ENCODE measurements at regions not wholly inside any gene's neighbourhood (a gene's known extent, or its start where the extent isn't known, plus 50 kb on each side); places are given as distances from the start of the nearest gene placed in this dataset.

DNA sequence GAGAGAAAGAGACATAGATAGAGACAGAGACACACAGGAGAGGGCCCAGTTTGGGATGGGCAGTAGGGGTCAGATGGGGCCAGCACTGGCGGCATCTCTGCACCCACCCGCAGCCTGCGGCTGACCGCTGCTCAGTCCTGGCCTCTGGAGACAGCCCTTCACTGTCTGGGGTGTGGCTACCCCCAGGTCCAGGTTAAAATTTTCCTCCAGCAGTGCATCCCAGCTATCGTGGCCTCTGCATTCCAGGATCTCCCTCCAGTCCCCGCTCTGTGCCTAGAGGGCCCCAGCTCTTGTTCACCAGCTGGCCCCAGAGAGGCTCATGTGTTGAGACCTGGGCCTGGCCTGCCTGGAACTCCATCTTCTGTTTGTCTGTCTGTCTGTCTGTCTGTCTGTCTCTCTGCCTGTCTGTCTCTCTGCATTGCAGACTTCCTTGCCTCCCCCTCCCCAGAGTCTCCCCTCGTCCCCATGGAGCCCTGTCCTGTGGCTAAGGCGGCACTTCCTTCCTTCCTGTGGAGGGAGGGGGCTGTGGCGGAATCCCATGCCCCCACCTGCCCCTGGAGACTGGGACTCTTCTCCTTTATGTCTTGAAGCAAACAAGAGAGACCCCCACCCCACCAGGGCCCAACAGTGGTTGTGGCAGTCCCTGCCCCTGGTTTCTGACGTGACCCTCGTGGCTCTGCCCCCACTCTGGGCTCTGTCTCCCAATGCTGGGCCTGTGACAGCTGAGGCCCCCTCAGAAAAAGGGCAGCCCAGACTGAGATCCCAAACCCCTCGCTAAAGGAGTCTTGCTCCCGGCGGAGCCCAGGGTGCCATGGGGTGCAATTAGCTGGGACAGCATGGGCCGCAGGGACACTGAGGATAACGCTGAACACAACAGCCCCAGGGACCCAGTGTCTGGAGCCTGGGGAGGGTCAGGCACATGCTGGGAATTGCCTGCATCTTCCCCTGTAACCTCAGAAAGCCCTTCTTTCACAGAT is 241.8 kb downstream of the NPHP4 start:
- no peak for DNase-seq (ENCODE audit: low read depth, low spot score)

DNA sequence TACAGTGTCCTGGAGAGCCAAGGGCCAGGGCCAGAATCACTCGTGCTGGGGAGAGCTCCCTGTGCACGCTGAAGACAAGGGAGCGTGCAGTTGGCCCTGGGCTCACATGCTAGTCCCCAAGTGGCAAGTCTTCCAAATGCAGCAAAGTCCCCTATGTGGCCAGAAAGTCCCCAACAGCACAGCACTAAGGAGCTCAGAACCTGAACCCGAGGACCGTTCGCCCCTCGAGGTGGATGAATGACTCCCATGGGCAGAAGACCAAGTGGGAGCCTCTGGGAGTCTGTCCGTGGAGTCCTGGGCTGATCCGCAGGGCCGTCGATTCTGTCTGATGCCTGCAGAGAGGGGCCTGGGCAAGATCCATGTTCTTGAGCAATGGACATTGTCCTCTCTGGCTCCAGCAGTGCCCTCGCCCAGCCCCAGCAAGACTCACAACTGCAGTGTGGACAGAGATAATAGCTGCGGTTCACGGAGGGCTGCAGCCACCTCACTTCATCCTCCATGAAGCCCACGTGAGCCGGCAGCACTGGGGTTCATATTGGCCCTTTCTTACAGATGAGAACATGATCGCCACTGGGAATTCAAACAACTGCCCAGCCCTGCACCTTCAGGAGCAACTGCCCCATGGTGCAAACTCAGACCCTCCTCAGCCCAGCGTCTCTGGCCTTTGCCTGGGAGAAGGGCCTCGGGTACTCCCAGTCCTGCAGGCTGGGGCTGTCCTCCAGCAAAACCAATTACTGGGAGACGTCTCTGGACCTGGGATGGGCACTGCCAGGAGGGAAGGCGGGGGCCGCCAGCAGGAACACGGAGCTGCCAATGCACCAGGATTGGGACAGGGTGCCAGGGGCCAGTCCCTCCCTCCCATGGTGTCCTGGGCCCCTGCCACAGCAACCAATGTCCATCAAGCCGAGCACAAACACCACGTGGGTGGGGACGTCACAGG is 243.7 kb downstream of the NPHP4 start:
- no peak for DNase-seq (ENCODE audit: low read depth, low spot score)

DNA sequence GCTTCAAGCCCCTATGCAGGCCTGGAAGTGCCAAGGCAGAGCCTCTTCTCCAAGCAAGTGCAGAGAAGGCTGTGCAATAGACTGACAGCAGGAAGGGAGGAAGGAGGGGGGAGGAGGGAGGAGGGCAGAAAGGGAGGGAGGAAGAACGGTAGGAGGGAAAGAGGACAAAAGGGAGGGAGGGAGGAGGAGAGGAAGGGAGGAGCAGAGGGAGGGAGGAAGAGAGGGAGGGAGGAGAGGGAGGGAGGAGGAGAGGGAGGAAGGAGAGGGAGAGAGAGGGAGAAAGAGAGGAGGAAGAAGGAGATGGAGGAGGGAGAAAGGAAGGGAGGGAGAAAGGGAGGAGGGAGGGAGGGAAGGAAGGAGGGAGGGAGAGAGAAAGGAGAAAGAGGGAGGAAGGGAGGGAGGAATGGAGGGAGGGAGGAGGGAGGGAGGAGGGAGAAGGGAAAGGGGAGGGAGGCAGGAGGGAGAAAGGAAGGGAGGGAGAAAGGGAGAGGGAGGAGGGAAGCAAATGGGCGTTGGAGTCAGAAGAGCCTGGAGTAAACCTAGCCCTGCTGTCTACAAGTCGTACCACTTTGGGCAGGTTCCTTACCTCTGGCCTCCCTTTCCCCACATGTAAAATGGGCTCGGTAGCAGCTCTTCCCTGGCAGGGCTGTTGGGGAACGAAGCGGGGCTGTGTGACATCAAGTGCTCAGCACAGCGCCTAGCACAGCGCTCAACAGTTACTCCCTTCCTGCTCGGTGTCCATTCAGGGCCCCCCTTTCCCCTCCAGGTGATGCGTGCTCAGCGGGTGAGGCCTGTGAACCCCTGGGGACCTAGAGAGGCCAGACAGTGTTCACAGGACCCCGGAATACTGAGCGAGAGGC is 244.6 kb downstream of the NPHP4 start:
- no peak for DNase-seq (ENCODE audit: low read depth, low spot score)

DNA sequence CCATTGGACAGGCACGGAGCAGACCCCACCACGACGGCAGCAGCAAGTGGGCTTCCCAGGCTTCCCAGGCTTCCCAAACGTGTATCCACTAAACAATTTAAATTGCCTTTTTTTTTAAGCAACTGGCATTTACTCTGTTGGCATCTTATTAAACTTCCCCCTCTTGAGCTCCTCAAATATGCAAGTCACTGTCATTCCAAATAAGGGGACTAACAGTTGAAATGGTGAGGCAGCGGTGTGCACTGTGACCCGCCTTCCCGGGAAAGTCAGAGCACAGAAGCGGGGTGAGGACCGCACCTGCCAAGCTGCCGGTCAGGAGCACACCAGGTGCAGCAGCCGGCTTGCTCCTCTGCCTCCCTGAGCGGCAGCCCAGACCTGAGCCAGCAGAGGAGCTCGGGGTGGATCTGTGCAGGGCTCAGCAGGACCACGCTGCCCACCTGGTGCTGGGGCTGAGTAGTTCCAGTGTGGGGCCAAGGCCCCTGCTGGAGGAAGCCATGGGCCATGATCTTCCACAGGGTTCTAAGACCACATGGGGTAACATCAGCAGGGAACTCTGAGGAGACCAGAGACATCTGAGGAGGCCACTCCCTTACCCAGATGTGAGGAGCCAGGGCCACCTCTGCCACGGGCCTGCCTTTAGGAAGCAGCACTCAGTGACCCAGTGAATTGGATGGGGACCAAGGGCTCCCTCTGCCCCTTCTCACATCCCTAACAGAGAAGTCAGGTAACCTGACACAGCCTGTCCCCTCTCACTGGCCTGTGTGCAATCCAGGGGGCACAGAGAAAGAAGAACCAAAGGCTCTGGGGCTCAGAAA is 245.4 kb downstream of the NPHP4 start:
- no peak for DNase-seq (ENCODE audit: low read depth, low spot score)

DNA sequence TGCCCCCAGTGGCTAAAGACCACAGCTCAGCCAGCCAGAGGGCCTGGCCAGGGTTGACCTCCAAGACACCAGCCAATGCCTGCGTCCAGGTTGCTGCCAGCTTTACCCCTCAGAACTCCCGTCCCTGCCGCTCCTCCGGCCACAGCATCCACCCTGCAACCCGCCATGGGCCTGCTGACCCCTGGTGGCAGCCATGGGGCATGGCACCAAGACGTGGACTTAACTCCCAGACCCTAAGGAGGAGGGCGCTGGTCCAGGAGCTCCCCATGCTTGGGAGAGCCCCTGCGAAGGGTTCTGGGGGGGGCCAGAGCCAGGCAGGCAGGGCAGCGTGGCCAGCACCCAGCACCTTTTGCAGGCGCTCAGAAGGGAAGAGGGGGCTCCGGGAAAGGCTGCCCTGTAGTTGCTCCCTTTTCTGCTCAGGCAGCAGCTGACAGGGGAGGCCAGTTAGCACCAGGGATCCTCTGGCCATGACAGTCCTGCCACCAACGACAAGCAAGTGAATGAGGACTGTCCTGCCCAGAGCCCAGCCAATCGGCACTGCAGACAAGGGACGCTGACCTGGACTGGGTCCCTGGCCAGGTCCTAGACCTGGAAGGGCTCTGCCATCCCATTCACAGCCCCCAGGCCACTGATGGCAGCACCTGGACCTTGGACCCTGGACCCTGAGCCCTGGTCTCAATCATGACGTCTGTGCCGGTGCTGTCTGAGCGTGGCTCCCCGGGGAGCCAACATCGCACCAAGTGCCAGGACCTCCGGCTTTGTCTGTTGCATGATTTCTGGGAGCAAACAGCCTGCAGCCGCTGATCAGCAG is 246.2 kb downstream of the NPHP4 start:
- DNase-seq (ENCODE audit: low read depth, low spot score), result no peak

DNA sequence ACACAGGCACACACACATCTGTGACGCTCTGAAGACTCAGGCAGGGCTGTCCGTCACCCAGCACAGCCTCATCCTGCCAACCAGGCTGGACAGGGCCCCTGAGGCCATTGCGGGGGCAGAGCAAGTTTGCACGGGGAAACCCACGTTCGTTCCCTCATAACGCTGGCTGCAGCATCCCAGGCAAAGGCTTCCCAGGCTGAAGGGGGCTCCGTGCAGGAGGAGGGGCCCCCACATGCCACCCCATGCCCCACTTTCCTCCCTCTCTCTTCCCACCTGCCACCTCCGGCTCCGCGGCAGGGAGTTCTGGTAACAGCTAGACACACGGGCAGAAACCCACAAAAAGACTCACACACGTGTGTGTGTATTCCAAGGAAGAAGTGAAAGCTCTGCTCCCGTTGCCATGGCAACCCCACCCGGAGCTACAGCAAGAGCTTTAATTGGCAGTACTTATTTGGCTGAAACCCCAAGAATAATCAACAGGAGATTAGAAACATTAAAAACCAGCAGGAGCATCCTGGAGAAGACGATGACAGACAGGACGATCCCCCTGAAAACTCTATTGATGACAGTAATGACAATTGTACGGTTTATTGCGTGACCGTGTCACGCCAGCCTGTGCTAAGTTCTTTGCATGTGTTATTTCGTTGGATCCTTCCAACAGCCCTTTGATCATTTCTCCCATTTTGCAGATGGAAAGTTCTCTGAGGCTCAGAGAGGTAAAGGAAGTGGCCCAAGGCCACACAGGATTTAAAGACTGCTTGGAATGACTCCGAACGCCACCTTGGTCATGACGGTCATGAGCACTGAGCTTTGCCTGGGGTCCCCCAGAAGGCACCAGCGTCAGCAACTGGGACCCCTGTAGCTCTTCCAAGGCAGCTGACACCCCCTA is 247.1 kb downstream of the NPHP4 start:
- DNase-seq (ENCODE audit: low read depth, low spot score), result no peak

DNA sequence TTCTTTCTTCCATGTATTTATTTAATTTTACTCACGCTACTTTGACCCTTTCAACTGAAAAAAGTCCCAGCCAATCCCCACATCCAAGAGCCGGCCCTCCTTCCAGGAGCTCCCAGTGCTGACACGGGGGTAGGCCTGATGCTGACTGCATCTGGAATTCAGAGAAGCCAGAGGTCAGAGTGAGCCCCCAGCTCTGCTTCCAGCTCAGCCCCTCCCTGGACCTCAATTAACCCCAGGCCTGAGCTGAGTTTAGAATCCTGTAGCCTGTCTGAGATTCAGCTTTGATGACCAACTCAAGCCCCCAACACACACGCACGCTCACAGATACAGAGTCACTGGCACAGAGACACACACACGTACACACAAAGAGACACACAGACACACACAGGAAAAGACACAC is 247.9 kb downstream of the NPHP4 start:
- no peak for DNase-seq (ENCODE audit: low read depth, low spot score)

DNA sequence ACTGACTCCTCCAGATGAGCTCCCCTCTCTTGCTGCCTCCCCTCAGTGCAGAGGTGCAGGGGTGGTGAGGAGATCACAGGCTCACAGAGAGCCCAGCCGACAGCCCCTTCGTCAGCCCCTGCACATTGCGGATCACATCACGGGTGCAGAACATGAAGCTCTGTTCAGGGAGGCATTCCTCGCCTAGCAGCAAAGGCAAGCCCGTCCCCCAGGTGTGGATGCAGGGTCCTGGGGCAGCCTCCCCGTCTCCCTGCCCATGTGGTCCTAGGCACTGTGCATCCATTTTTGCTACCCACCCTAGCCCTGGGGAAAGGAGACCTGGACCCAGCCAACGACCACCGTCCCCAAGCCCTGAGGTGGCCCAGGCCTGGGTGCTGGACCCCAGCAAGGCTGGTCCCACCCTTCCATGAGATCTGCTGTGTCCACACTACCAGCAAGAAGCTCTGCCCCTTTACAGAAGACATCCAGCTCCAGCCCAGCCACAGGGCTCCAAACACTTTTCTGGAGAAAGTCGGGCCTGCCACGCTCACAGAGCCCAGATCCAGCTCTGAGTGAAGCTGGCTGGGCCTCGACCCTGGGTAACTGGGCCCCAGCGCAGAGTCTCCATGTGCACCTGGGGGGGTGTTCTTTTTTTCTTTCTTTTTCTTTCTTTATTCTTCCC is 248.7 kb downstream of the NPHP4 start:
- DNase-seq (ENCODE audit: low read depth, low spot score), result no peak

DNA sequence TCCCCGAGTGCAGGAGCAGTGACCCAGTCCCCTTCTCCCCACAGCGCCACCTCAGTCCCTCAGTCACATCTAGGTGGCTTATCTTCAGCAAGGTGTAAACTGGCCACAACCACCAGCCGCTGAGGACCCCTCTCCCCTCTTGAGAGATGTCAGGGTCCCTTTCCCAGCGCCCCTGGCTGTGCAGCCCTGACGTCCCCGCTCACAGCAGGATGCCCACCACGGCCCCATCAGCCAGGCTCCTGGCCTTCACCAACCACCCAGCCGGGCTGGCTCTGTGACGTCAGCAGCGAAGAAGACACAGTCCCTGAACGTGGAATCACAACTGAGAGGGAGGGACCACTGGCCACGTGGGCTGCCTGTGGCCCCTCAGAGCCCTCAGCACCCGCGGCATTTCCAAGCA is 249.4 kb downstream of the NPHP4 start:
- DNase-seq (ENCODE audit: low read depth, low spot score), result no peak

DNA sequence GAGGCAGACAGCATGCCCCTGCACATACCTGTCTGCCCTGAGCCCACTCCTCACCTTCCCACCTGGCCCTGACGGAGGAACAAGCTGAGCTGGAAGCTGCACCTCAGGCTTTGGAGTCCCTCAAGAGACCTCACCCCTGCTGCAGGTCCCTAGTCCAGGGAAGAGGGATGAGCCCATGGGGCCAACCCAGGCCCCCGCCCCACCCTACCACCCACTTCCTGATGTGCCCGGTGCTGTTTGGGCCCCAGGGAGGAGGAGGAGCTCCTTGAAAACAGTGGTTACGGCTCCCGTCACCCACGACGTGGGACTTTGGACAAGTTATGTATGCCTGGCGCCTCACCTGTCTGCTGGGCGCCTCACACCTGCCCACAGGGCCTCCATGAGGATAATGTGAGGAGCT is 250.2 kb downstream of the NPHP4 start:
- DNase-seq (ENCODE audit: low read depth, low spot score), result no peak

DNA sequence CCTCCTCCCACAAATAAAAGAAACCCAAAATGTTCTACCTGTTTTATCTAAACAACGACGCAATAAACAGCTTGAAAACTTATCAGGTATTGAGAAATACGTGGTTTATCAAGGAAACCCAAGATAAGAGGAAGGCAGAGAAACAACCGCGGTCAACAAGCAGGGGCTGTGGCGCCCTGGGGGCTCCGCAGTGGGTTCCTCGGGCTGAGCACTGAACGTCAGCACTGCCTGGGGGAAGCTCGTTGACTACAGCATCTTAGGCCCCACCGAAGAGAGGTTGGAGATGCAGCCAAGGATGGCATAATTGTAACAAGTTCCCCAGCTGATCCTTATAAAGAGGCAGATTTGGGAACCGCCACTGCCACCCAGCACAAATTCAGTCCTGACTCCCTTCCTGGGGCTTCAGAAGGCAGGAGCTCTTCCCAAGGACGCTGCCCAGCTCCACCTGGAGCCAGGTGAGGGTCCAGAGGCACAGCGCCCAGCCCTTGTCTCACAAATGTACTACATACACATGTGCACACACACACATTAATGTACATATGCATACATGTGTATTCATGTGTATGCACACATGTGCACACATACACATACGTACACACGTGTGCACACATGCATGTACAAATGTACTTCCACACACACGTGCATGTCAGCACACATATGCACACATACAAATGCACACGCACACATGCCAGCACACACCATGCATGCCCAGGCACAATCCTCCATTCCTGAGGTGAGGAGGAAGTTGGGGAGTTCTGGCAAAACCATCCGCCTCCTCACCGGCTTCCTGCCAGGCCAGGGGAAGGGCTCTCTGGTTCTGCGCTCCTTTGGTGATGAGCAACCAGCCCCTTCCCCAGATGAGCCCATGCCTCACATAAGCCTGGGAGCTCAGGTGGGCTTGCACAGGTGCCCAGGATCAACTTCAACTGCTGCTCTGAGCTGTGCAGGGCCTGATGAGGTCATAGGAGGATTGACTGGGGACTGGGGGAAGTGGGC is 251.1 kb downstream of the NPHP4 start:
- no peak for DNase-seq (ENCODE audit: low read depth, low spot score)

DNA sequence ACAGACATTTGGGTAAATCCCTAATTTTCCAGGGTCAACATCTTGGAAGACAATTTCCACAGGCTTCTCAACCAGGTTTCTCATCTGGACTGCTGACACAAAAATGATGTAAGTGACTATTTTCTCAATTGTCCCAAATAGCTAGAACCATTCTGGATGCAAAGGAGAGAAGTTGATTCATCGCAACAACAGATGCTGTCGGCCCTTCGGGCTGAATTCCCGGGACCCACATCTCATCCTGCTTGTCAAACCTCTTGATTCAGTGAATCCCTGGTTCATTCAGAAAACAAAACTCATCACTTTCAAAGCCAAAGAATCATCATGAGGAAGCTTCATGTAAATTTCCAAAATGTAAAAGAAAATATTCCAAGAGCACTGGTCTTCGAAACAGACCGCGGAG is 251.8 kb downstream of the NPHP4 start:
- DNase-seq (ENCODE audit: low read depth, low spot score), result no peak

DNA sequence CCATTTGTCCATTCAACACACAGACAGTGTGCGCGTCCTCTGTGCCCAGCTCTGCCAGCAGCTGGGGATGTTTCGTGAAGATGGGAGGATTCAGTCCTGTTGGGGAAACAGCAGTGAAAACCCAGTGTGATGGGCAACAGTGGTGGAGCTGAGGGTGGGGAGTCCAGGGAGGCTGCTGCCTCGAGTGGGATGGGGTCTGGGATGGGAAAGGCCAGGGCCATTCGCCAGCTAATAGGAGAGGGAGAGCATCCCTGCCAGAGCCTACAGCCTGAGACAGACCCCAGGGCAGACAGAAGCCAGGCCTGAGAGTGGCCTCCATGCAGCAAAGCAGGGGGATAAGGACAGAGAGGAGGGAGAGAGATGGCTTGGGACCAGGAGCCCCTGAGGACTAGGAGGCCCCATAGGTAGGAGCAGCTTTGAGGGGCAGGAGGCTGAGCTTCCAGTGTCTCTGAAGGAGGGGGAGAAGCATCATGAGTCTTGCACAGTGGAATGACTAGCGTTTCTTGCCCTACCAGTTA is 252.6 kb downstream of the NPHP4 start:
- no peak for DNase-seq (ENCODE audit: low read depth, low spot score)

DNA sequence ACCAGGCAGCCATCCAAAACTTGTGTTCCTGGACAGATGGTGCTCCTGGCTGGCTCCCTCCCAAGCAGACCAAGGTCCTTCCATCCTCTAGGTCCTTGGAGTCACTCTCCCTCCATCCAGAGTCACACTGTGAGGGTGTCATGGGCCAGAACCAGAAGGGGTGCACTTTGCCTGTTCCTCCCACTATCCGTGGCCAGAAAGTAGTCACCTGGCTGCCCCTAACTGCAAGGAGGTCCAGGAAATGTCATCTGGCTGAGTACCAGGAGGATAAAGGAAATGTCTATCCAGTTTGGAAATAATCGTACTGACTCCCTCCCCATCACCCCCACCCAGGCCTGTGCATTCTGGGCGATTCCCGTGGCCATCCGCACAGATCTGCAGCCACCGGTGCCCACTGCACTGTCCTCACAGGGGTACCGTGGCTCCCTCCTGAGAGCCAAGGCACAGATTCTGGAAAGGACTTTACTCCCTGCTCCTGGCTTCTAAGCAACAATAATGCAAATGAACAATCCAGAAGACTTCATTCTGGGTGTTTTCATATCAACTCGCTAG is 253.2 kb downstream of the NPHP4 start:
- no peak for DNase-seq (ENCODE audit: low read depth, low spot score)

DNA sequence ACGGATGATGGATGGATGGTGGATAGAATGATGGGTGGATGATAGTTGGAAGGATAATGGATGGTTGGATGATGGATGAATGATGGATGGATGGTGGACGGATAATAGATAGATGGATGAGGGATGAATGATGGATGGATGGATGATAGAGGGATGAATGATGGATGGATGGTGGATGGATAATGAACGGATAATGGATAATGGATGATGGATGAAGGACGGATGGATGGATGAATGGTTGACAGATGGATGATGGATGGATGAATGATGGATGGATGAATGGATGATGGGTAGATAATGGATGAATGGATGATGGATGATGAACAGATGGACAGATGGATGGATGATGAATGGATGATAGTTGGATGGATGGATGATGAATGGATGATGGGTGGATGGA is 255.1 kb downstream of the NPHP4 start:
- DNase-seq (ENCODE audit: low read depth, low spot score), result no peak

DNA sequence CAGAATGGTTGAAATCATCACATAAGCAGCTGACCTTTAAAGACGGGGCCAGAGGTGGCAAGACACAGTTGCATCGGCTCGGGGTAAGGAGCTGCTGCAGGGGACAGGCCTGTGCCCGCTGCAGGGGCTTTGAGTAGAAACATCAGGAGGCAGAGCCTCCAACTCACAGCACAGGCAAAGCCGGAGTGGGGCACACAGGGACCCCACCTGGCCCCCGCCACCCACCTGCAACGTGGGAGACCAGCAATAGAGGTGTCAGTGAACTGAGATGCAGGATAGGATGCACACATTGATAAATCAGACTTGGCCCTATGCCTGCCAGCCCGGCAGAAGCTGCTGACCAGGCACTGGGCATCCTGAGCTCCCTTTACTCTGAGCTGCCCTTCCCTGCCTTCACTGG is 257.2 kb downstream of the NPHP4 start:
- DNase-seq (ENCODE audit: low read depth, low spot score), result no peak

All from iPS DF 19.7 (cell line).